HG03097 (cell line): ENCODE measurements at regions not wholly inside any gene's neighbourhood (a gene's known extent, or its start where the extent isn't known, plus 50 kb on each side); places are given as distances from the start of the nearest gene placed in this dataset.

Experiments used
- ATAC-seq: cut with Tn5 transposase; IDR thresholded peaks from one replicate; pipeline ENCODE4 v1.9.1; 2021; ENCODE audit not compliant: unreplicated experiment, low FRiP score

DNA sequence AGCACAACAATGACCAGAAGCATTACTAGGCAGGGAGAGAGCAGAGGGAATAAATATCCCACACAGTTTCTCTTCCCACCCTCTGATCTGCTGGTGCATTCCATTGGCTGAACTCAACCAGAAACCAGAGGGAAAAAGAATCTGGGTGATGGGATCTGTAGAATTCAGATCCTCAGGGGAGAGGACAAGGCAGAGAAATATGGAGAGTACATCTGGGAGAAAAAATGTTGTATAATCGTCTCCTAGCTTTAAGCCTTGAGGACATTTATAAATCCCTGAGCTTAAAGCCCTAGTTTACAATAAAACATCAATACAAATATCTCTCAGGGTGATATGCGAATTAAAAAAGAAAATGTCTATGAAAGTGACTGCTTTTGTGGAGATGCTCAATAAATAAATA, 368.1 kb upstream of the MAD2L1 start:
- ATAC-seq, result no peak

DNA sequence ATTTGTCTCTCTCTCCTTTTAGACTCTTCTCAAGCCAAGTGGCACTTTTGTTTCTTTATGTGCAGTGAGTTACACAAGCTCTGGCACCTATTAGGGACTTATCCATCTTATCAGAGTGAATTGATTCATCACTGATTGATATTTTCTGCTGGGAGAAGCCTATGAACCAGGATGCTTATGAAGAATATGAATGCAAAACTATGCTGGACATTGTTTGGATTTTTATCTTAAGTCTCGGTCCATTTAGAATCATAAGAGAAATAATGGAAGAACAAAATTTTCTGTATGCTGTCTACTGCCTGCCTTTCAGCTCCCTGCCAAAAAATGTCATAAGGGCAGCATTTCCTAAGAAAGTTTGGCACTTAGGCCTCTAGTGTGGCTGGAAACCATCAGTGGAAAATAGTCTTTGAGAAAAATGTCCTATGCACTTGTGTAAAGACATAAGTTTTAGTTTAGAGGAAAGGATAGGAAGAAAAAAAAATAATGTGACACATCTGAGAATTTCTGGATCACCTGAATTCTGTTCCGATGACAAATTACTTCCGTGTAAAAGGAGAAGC, 365.7 kb upstream of the MAD2L1 start:
- ATAC-seq, result no peak

DNA sequence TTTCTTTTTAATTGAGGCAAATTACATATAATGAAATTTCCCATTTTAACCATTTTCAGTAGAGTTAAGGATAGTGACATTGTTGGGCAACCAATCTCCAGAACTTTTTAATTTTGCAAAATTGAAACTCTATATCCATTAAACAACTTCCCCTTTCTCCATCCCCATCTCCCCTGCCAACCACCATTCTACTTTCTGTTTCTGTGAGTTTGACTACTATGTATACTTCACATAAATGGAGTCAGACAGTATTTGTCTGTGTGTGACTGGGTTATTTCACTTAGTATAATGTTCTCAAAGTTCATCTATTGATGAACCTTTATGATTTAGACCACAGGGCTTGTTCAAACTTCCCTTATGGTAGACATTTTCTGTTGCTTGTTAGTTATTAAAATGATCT, 364.5 kb upstream of the MAD2L1 start:
- ATAC-seq, result no peak

DNA sequence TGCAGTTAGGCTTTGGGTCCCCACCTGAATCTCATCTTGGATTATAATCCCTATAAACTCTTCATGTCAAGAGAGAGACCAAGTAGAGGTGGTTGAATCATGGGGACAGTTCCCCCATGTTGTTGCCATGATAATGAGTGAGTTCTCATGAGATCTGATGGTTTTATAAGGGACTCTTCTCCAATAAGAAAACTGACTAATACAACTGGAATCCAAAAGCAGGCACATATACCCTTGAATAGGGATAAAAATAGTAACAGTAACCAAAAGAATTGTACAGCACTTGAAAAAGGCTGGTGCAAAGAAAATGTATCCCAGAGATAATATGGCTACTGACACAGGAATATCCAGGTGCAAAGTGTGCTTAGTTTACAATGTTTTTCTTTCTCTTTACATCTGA, 351.5 kb upstream of the MAD2L1 start:
- ATAC-seq, result no peak

DNA sequence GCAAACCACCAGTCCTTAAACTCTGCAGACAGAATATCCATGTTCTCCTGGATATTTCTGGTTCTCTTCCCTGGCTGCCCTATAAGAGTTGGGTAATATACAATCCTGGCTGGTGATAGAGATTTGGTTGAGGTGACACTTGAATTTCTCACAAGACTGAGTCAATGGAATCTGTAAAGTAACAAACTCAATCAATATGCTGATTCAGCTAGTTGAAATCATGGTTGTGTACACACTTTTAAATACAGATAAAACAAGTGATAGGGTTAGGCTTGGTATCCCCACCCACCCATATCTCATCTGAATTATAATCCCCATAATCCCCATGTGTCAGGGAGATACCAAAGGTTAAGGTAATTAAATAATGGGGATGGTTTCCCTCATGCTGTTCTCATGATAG, 349.2 kb upstream of the MAD2L1 start:
- no peak for ATAC-seq

DNA sequence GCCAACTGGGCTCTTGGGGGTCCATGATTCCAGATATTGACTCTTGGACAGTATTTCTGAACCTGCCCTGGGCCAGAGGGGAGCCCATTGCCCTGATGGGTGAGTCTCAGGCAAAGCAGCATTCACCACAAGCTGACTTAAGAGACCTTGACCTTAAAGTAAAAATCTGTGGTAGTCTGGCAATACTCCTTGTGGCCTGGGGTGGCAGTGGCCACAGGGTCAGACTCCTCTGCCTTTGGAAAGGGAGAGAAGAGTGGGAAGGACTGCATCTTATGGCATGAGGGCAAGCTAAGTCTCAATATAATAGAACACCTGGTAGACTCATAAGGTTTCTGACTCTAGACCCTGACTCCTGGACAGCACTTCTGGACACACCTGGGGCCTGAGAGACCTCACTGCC, 340.3 kb upstream of the MAD2L1 start:
- ATAC-seq, result no peak

DNA sequence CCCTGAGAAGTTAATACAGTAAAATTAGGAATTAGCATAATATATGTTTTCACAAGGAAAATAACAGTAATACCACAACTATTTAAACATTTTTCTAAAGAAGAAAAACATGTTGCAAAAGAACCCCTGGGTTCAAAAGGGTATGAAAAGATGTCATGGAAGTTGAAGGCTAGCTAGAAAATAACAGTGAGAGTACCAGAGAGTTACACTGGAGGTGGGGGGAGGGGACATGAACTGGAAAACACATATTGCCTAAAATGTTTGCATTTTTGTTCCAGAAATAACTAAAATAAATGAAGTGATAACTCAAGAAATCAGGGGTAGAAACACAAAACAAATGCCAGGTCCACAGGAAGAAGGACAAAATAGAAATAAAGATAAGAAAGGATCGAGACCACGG, 336.6 kb upstream of the MAD2L1 start:
- no peak for ATAC-seq

DNA sequence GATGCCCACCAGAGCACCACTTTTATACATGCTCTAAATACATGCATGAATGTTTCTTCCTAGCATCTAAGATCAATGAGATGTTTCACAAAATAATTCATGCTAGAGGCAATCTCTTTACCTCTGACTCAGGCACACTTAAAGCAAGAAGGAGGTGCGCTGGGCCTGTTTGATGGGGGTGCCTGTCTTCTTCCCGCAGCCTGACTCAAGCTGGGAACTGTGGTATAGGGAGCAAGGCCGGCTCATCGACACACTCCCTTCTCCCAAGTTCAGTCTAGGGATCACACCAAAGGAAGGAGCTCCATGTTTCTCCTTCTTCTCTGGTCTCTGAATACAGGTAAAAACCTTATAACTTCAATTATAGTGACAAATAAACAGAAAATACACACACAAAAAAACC, 333.8 kb upstream of the MAD2L1 start:
- ATAC-seq, result no peak

DNA sequence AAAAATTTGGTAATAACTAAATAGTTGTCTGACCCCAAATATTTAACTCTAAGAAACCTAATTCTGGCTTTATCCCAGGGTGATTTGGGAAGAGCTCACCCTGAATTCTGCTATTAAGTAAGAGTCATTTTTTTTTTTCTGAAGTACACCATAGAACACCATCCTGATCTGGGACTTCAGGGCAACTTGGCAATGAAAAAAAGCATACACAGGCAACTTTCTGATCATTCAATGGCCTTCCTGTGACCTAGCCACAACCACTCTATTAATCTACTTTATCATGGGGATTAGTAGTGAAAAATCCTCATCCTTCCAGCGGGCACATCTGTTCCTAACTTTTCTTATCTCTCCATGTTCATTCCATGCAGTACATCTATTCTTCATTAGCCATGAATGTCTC, 333.2 kb upstream of the MAD2L1 start:
- ATAC-seq, result no peak

DNA sequence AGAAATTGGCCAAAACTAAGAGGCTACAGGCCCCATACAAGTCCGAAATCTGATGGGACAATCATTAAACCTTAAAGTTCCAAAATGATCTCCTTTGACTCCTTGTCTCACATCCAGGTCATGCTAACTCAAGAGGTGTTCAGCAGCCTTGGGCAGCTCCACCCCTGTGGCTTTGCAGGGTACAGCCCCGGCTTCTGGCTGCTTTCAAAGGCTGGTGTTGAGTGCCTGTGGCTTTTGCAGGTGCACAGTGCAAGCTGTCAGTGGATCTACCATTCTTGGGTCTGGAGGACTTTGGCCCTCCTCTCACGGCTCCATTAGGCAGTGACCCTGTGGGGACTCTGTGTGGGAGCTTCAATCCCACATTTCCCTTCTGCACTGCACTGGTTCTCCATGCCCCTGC, 329.1 kb upstream of the MAD2L1 start:
- ATAC-seq, result no peak

DNA sequence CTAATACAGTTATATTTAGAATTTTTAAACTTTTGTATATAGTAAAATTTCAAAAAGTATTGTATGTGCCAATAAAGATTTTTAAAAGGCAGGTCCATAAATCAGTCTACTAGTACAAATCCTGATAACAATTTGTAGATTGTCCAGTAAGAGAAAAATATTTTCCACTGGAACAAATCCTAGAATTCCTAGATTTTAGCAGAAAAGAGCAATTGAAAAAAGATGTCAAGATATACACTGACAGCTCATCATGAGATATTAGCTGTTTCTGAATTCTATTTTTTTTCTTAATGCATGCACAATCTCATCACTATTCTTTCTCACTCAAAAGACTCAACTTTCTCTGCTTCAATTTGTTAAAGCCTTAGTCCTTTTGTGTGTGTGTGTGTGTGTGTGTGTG, 289.2 kb upstream of the MAD2L1 start:
- no peak for ATAC-seq

DNA sequence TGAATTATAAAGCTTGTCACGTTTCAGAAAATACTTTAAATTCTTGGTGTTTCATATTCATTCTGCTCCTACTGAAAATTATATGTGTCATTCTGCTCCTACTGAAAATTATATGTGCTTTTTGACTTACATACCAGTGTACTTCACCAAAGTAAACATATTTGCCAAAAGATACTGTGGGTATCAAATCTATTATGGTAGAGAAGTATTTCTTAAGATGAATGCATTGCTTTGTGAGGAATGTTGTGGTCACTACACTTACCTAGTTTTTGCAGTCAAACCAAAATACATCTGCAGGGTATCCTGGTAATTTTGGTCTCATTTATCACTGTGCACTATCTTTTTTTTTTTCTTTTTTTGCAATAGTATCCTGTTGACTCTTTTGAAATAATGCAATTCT, 287.7 kb upstream of the MAD2L1 start:
- ATAC-seq, result no peak

DNA sequence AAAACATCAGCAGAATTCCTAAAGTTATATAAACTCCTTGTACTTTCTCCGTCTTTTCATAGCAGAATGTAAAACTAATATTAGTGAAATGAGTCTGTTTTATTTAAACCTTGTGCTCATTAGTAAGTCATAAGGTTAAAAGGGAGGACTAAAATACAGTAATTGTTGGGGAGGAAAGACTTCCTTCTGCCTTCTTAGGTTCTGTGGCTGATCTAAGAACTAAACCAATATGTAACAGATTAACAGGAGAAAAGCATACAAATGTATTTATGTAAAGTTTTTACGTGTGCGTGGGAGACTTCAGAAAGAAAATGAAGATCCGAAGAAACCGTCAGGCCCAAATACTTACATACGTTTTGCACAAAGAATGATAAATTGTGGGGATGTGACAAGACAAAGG, 286.6 kb upstream of the MAD2L1 start:
- ATAC-seq, result no peak

DNA sequence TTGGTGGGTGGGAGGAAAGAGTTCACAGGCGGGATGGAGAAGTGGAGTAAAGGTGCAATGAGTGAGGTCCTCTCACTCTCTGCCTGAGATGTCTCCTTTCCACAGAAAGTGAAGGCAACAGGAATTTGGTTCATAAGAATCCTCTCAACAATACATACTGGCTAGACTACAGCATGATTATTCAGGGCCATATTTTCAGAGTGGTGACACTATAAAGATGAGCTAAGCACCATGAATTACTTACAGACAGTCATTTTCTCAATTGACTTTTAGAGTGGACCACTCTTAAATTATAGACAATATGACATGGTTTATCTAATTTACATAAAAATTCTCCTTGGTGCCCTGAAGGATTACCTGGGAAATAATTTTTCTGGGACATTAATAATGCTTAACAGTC, 286.1 kb upstream of the MAD2L1 start:
- no peak for ATAC-seq

DNA sequence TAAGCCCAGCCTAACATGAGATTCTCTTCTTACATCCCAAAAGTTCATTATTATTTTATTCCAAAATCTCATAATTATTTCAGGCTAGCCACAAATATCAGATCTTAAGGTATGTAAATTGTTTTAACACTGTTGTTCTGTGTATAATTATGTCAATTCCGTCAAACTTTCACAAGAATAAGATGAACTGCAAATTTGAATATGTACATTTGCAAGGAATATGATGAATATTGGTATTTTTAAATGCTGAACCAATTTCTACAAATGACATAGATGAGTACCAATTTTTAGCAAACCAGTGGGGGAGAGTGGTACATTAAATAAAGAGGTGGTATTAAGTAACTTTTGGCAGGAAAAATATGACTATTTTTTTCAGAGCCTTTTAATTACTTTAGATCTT, 282.3 kb upstream of the MAD2L1 start:
- ATAC-seq, result no peak

DNA sequence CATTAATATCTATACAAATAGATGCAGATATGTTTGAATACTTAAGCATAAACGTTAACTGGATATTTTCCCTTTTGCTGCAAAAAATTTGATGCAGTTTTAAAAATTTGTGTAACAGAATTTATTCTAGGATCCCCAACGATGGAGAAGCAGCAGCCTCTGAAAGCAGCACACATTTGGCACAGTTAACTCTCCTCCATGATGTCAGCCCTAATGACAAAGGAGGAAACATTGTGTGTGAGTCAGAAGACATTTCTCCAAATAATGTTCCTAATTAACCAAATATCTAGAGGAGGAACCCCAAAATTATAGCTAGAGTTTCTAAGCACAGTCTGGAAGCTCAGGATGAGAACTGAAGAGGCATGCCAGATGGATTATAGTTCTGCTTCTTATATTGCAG, 281.9 kb upstream of the MAD2L1 start:
- ATAC-seq, result no peak

DNA sequence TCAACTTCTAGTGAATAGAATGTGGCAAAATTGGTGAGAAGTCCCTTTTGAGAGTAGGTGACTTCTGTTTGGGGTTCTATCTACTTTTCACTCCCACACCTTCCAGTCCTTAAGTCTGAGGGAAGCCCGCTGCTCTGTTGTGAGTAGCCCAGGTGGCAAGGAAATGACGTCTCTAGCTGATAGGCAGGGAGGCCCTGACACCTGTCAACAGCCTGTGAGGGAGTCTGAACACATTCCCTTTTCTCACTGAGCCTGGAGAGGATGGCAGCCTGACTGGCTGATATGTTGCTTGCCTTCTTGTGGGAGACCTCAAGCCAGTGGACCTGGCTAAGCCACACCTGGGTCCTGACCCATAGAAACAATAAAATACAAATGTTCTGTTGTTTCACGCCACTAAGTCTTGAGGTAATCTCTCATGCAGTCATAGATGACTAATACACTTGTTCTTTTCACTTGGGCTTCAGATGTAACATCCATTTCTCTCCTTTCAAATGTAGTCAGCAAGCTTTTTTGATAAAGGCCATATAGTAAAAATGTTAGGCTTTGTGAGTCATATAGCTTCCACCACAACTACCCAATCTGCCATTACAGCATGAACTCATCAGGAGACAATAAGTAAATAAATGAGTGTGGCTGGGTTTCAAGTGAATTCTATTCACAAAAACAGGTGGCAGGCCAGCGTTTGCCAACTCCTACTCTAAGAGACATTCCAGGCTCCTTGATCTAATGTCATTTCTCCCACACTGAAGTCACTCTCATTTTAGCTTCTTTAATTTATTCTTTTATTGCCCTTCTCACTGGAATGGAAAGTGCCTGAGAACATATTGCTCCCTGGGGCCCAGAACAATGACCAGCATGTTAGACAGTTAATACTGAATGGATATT, 265.1 kb upstream of the MAD2L1 start:
- no peak for ATAC-seq

DNA sequence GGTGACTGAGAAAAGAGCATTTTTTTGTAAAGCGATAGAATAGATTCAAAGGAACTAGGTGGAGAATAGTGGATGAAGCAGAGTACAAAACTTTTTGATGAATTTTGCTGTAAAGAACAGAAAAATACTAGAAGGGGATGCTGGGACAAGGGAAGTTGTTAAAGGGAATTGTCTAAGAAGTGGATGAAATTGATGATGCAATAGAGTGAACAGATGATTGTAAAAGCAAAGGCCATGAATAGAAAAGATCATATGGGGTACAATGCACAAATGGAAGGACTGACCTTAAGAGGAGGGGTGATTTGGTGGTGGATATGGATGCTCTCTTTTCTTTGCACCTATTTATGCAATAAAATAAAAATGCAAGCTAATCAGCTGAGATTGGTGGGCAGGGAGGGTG, 262.7 kb upstream of the MAD2L1 start:
- no peak for ATAC-seq

DNA sequence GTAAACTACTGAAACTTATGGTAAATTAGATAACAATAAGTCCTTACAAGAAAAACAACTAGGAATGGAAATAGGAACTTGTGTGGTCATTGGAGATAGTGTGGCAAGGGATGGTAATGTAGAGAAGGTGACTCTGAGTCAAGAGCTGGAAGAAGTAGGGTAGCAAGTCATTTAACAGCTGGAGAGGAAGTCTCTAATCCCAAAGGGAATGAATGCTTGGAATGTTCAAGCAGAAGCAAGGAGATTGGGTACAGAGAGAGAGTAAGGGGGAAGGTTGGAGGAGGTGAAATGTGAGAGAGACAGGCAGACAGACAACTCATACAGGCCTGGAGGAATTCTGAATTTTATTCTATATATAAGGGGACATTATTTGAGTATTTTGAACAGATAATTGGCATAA, 260.6 kb upstream of the MAD2L1 start:
- ATAC-seq, result no peak

DNA sequence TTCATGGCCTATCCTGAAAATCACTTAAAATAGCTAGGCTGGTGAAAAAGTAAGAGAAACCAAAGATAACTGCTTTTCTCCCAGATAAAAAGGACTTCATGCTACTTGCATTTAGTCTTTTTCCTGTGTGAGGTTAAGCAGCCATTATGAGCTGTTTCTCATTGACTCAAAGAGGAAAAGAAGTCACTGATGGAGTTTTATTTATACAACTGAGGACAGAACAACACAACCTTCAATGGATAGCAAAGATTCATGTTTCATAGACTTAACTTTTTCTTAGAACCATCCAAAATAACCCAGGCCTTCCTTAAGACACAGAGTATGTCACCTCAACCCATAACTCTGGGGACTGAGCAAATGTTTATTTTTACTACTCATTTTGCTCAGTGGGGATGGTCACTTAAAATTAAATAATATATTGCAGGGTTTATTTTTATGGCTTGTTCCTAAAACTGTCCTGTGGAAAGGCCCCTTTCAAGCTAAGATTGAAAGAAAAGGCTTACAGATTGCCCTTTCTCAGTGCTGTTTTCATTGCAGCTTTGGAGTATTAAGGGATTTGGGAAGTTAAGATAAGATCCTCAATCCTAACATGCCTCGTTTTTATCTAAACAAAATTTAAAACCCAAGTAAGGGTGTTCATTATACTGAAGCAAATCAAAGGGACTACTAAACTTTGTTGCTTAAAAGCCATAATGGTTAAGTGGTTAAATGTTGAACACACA, 252.6 kb upstream of the MAD2L1 start:
- no peak for ATAC-seq

DNA sequence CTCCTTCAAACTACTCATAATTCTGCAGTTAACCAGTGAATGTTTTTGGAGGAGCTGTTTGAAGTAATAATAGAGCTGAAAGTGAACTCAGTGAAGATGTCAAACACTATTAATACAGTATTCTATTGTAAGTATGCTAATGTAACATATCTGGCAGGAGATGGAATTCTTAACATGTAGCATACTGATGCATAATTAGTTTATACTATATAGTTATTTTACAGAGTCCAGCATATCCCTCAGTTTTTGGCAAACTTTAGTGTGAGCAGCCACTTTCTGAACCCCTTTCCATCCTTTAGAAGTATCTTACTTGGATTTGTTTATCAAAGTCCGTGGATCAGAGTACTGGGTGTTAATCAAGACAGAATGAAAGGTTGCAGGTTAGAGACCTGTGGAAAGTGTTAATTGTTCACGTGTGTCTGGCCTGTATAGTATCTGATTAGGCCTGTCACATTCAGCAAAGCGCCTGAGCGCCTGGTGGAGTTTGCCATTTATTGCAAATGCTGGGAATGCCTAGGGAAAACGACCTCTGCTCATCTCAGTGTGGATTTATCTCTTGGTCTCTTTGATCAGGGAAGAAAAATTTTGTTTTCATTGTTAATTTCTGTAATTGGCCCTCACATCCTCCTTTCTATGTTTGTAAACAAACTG, 251.7 kb upstream of the MAD2L1 start:
- no peak for ATAC-seq
